ENCODE measurements at regions not wholly inside any gene's neighbourhood (a gene's known extent, or its start where the extent isn't known, plus 50 kb on each side); places are given as distances from the start of the nearest gene placed in this dataset.

- Histone ChIP-seq H3K4me3 (ENCODE audit: control insufficient read depth in 1 of 7, extremely low read depth in 1 of 7, insufficient read depth in 4 of 7, low read depth in 2 of 7, low read length in 6 of 7) (no peak overlapping the region), H3K27me3 (replicated peaks in 2 of 5; ENCODE audit: control insufficient read depth in 4 of 5, insufficient read depth in 5 of 5, low read length in 4 of 5) (no peaks in the 10 kb centered on the region), H3K36me3 (ENCODE audit: control insufficient read depth in 4 of 4, insufficient read depth in 4 of 4, low read length in 3 of 4) (no peaks in the 10 kb centered on the region), H3K9me3 (ENCODE audit: control extremely low read depth in 1 of 5, control insufficient read depth in 4 of 5, insufficient read depth in 2 of 5, low read depth in 1 of 5, low read length in 4 of 5) (no peaks in the 10 kb centered on the region), H3K4me1 (ENCODE audit: control extremely low read depth in 1 of 4, control insufficient read depth in 4 of 4, insufficient read depth in 4 of 4, low read length in 3 of 4) (no peaks in the 10 kb centered on the region), H3K27ac (ENCODE audit: insufficient read depth in 1 of 2, low read depth in 1 of 2, low read length in 2 of 2, poor library complexity in 1 of 2, severe bottlenecking in 2 of 2) (no peak overlapping the region)
- POLR2A ChIA-PET, result no interaction called here
- WGBS (ENCODE audit: insufficient coverage), result 63% methylated on average over 3 of the region's 3 CpGs
- DNase-seq, result no peak
- CTCF ChIA-PET, result no interaction called here
Observed at GRCh38 chr9:11559001-11559776, 946.4 kb upstream of the PTPRD start.

- POLR2A ChIA-PET, result no interaction called here
Observed at GRCh38 chr9:11577522-11577921, 964.7 kb upstream of the PTPRD start.

GRCh38 chr9:11595756-11596155 is 983.0 kb upstream of the PTPRD start:
- Histone ChIP-seq H3K4me3 (ENCODE audit: control insufficient read depth in 1 of 7, extremely low read depth in 1 of 7, insufficient read depth in 4 of 7, low read depth in 2 of 7, low read length in 6 of 7) (no peak overlapping the region), H3K9me3 (ENCODE audit: control extremely low read depth in 1 of 5, control insufficient read depth in 4 of 5, insufficient read depth in 2 of 5, low read depth in 1 of 5, low read length in 4 of 5) (no peaks in the 10 kb centered on the region), H3K27me3 (replicated peaks in 2 of 5; ENCODE audit: control insufficient read depth in 4 of 5, insufficient read depth in 5 of 5, low read length in 4 of 5) (no peaks in the 10 kb centered on the region), H3K36me3 (ENCODE audit: control insufficient read depth in 4 of 4, insufficient read depth in 4 of 4, low read length in 3 of 4) (no peaks in the 10 kb centered on the region), H3K4me1 (ENCODE audit: control extremely low read depth in 1 of 4, control insufficient read depth in 4 of 4, insufficient read depth in 4 of 4, low read length in 3 of 4) (no peaks in the 10 kb centered on the region), H3K27ac (ENCODE audit: insufficient read depth in 1 of 2, low read depth in 1 of 2, low read length in 2 of 2, poor library complexity in 1 of 2, severe bottlenecking in 2 of 2) (no peak overlapping the region)
- no peak for DNase-seq
- ChIA-PET CTCF (no interaction called here), POLR2A (no interaction called here)

More at GRCh38 chr9:11577522-11577921, 964.7 kb upstream of the PTPRD start:
- Histone ChIP-seq H3K4me3 (ENCODE audit: control insufficient read depth in 1 of 7, extremely low read depth in 1 of 7, insufficient read depth in 4 of 7, low read depth in 2 of 7, low read length in 6 of 7) (no peak overlapping the region), H3K36me3 (ENCODE audit: control insufficient read depth in 4 of 4, insufficient read depth in 4 of 4, low read length in 3 of 4) (no peaks in the 10 kb centered on the region), H3K4me1 (ENCODE audit: control extremely low read depth in 1 of 4, control insufficient read depth in 4 of 4, insufficient read depth in 4 of 4, low read length in 3 of 4) (no peaks in the 10 kb centered on the region), H3K27me3 (replicated peaks in 2 of 5; ENCODE audit: control insufficient read depth in 4 of 5, insufficient read depth in 5 of 5, low read length in 4 of 5) (no peaks in the 10 kb centered on the region), H3K27ac (ENCODE audit: insufficient read depth in 1 of 2, low read depth in 1 of 2, low read length in 2 of 2, poor library complexity in 1 of 2, severe bottlenecking in 2 of 2) (no peak overlapping the region), H3K9me3 (ENCODE audit: control extremely low read depth in 1 of 5, control insufficient read depth in 4 of 5, insufficient read depth in 2 of 5, low read depth in 1 of 5, low read length in 4 of 5) (no peaks in the 10 kb centered on the region)
- CTCF ChIA-PET, result no interaction called here
- WGBS (ENCODE audit: insufficient coverage), result no CpG with 5 or more reads among the region's 2 CpGs
- DNase-seq, result no peak

- POLR2A ChIA-PET, result no interaction called here
- no peaks in the 10 kb centered on the region for H3K27me3 ChIP-seq (replicated peaks in 2 of 5; ENCODE audit: control insufficient read depth in 4 of 5, insufficient read depth in 5 of 5, low read length in 4 of 5)
- no peak for DNase-seq
- no peaks in the 10 kb centered on the region for H3K36me3 ChIP-seq (ENCODE audit: control insufficient read depth in 4 of 4, insufficient read depth in 4 of 4, low read length in 3 of 4)
- H3K27ac ChIP-seq (ENCODE audit: insufficient read depth in 1 of 2, low read depth in 1 of 2, low read length in 2 of 2, poor library complexity in 1 of 2, severe bottlenecking in 2 of 2), result no peak overlapping the region
- H3K4me1 ChIP-seq (ENCODE audit: control extremely low read depth in 1 of 4, control insufficient read depth in 4 of 4, insufficient read depth in 4 of 4, low read length in 3 of 4), result no peaks in the 10 kb centered on the region
- H3K4me3 ChIP-seq (ENCODE audit: control insufficient read depth in 1 of 7, extremely low read depth in 1 of 7, insufficient read depth in 4 of 7, low read depth in 2 of 7, low read length in 6 of 7), result no peak overlapping the region
- no peaks in the 10 kb centered on the region for H3K9me3 ChIP-seq (ENCODE audit: control extremely low read depth in 1 of 5, control insufficient read depth in 4 of 5, insufficient read depth in 2 of 5, low read depth in 1 of 5, low read length in 4 of 5)
- 96% methylated on average over 46 of the region's 49 CpGs for WGBS (ENCODE audit: insufficient coverage)
- CTCF ChIA-PET, result no interaction called here
Observed at GRCh38 chr9:11618241-11618805, 1005.5 kb upstream of the PTPRD start.

GRCh38 chr9:11632691-11633090 is 1019.9 kb upstream of the PTPRD start:
- Histone ChIP-seq H3K27me3 (replicated peaks in 2 of 5; ENCODE audit: control insufficient read depth in 4 of 5, insufficient read depth in 5 of 5, low read length in 4 of 5) (no peaks in the 10 kb centered on the region), H3K36me3 (ENCODE audit: control insufficient read depth in 4 of 4, insufficient read depth in 4 of 4, low read length in 3 of 4) (no peaks in the 10 kb centered on the region), H3K4me1 (ENCODE audit: control extremely low read depth in 1 of 4, control insufficient read depth in 4 of 4, insufficient read depth in 4 of 4, low read length in 3 of 4) (no peaks in the 10 kb centered on the region), H3K4me3 (ENCODE audit: control insufficient read depth in 1 of 7, extremely low read depth in 1 of 7, insufficient read depth in 4 of 7, low read depth in 2 of 7, low read length in 6 of 7) (no peak overlapping the region), H3K27ac (ENCODE audit: insufficient read depth in 1 of 2, low read depth in 1 of 2, low read length in 2 of 2, poor library complexity in 1 of 2, severe bottlenecking in 2 of 2) (no peak overlapping the region), H3K9me3 (ENCODE audit: control extremely low read depth in 1 of 5, control insufficient read depth in 4 of 5, insufficient read depth in 2 of 5, low read depth in 1 of 5, low read length in 4 of 5) (peaks cover 0 to under 1% (median 0%) of the 10 kb centered on the region in 5 experiments)
- CTCF ChIA-PET, result no interaction called here
- no CpG with 5 or more reads among the region's 1 CpG for WGBS (ENCODE audit: insufficient coverage)
- DNase-seq, result no peak
- POLR2A ChIA-PET, result no interaction called here

- Histone ChIP-seq H3K9me3 (ENCODE audit: control extremely low read depth in 1 of 5, control insufficient read depth in 4 of 5, insufficient read depth in 2 of 5, low read depth in 1 of 5, low read length in 4 of 5) (peaks cover 0 to 1% (median 0%) of the 10 kb centered on the region in 5 experiments), H3K36me3 (ENCODE audit: control insufficient read depth in 4 of 4, insufficient read depth in 4 of 4, low read length in 3 of 4) (no peaks in the 10 kb centered on the region), H3K27ac (ENCODE audit: insufficient read depth in 1 of 2, low read depth in 1 of 2, low read length in 2 of 2, poor library complexity in 1 of 2, severe bottlenecking in 2 of 2) (no peak overlapping the region), H3K27me3 (replicated peaks in 2 of 5; ENCODE audit: control insufficient read depth in 4 of 5, insufficient read depth in 5 of 5, low read length in 4 of 5) (no peaks in the 10 kb centered on the region), H3K4me3 (ENCODE audit: control insufficient read depth in 1 of 7, extremely low read depth in 1 of 7, insufficient read depth in 4 of 7, low read depth in 2 of 7, low read length in 6 of 7) (no peak overlapping the region), H3K4me1 (ENCODE audit: control extremely low read depth in 1 of 4, control insufficient read depth in 4 of 4, insufficient read depth in 4 of 4, low read length in 3 of 4) (no peaks in the 10 kb centered on the region)
- POLR2A ChIA-PET, result no interaction called here
- no peak for DNase-seq
- CTCF ChIA-PET, result no interaction called here
- no CpG with 5 or more reads among the region's 1 CpG for WGBS (ENCODE audit: insufficient coverage)
Observed at GRCh38 chr9:11646831-11647230, 1034.0 kb upstream of the PTPRD start.

- H3K27me3 ChIP-seq (replicated peaks in 2 of 5; ENCODE audit: control insufficient read depth in 4 of 5, insufficient read depth in 5 of 5, low read length in 4 of 5), result no peaks in the 10 kb centered on the region
- ChIA-PET CTCF (interaction anchor here (0.6 kb wide), 1 partner anchor 68 kb away, joined by 3 read pairs; no protein-coding TSS in a partner anchor), POLR2A (no interaction called here)
- 100% methylated on average over 1 of the region's 3 CpGs for WGBS (ENCODE audit: insufficient coverage)
- no peaks in the 10 kb centered on the region for H3K4me1 ChIP-seq (ENCODE audit: control extremely low read depth in 1 of 4, control insufficient read depth in 4 of 4, insufficient read depth in 4 of 4, low read length in 3 of 4)
- no peaks in the 10 kb centered on the region for H3K9me3 ChIP-seq (ENCODE audit: control extremely low read depth in 1 of 5, control insufficient read depth in 4 of 5, insufficient read depth in 2 of 5, low read depth in 1 of 5, low read length in 4 of 5)
- H3K4me3 ChIP-seq (ENCODE audit: control insufficient read depth in 1 of 7, extremely low read depth in 1 of 7, insufficient read depth in 4 of 7, low read depth in 2 of 7, low read length in 6 of 7), result no peak overlapping the region
- H3K27ac ChIP-seq (ENCODE audit: insufficient read depth in 1 of 2, low read depth in 1 of 2, low read length in 2 of 2, poor library complexity in 1 of 2, severe bottlenecking in 2 of 2), result no peak overlapping the region
- no peaks in the 10 kb centered on the region for H3K36me3 ChIP-seq (ENCODE audit: control insufficient read depth in 4 of 4, insufficient read depth in 4 of 4, low read length in 3 of 4)
- no peak for DNase-seq
Observed at GRCh38 chr9:11653867-11654266, 1039.3 kb upstream of the TYRP1 start.
